Heart right ventricle (tissue), 16 donors: ENCODE measurements at regions not wholly inside any gene's neighbourhood (a gene's known extent, or its start where the extent isn't known, plus 50 kb on each side); places are given as distances from the start of the nearest gene placed in this dataset.

ENCODE experiments used
- ATAC-seq, 8 donors: fragments of 200-7000 bp; cut with Tn5 transposase; one replicate each; pipeline ENCODE4 v1.9.1; 2020; ENCODE audit warnings: mild to moderate bottlenecking in 8 of 8, moderate library complexity in 8 of 8, moderate number of reproducible peaks in 1 of 8
- DNase-seq, 2 donors: peaks; one replicate each; pipeline ENCODE4 v3.0.0-alpha.2; 2020
- H3K27ac ChIP-seq, 10 donors: fragments of 200-600 bp; sonication (generic) in 2 of 10; one replicate each; pipeline versions ENCODE4 v1.5.0 to v1.8.0; 2020 to 2022; ENCODE audit warnings: mild to moderate bottlenecking in 3 of 10
- H3K27me3 ChIP-seq, 7 donors: fragments of 200-600 bp; one replicate each; pipeline ENCODE4 v1.8.0; 2021 to 2022; ENCODE audit warnings: mild to moderate bottlenecking in 2 of 7
- H3K36me3 ChIP-seq, 9 donors: fragments of 200-600 bp; sonication (generic) in 1 of 9; one replicate each; pipeline versions ENCODE4 v1.5.0 to v1.8.0; 2020 to 2022; ENCODE audit warnings: mild to moderate bottlenecking in 2 of 9
- H3K4me1 ChIP-seq, 9 donors: fragments of 200-600 bp; sonication (generic) in 1 of 9; one replicate each; pipeline versions ENCODE4 v1.5.0 to v1.8.0; 2020 to 2022; ENCODE audit warnings: mild to moderate bottlenecking in 4 of 9
- H3K4me3 ChIP-seq, 10 donors: fragments of 200-600 bp; sonication (generic) in 2 of 10; one replicate each; pipeline versions ENCODE4 v1.5.0 to v1.8.0; 2020 to 2022; ENCODE audit warnings: mild to moderate bottlenecking in 7 of 10, moderate library complexity in 2 of 10
- H3K9me3 ChIP-seq, 11 donors: fragments of 200-600 bp in 10 of 11; sonication (generic) in 2 of 11; one replicate each; pipeline versions ENCODE4 v1.5.0 to v1.8.0; 2013 to 2022; ENCODE audit warnings: mild to moderate bottlenecking in 2 of 11, control low read depth in 1 of 11, moderate library complexity in 1 of 11
- WGBS, 2 donors: extraction: QIAGEN DNeasy Blood & Tissue Kit; methylation state at CpG; one replicate each; pipeline ENCODE4 v1.1.7; 2013; ENCODE audit warnings: inconsistent platforms in 1 of 2; 5-methylcytosine and 5-hydroxymethylcytosine counted together
- intact Hi-C, 10 donors: fragments of 100-400 bp; cut with DNase I; formaldehyde crosslinking; loops; one replicate each; pipeline versions ENCODE4 v1.11.1 to v1.14.2; 2022
- TF ChIP-seq, protein P1 (sequence below), 9 donors: fragments of 200-600 bp; sonication (generic) in 2 of 9; IDR thresholded peaks; one replicate each; pipeline versions ENCODE4 v1.5.0 to v1.8.0; 2021 to 2022; ENCODE audit warnings: antibody characterized with exemption in 9 of 9, mild to moderate bottlenecking in 5 of 9, moderate library complexity in 1 of 9
- donor health status: Arrhythmogenic right ventricular cardiomyopathy.
- donor health status: ischemic (EF 13 %, LVEDD 7.1; RV severe dilation, severe dysfunction).
- donor health status: healthy with polysubstance abuse.
- donor health status: DM: no; HTN: yes; CAD: no.
- donor health status: DM: no; HTN: no; CAD: no.
- donor health status: ischemic (EF 25% LVEDD 6.9; RV normal size, moderate dysfunction).
- donor health status: ischemic (EF 25% LVEDD 5.7; RV mildly dilated, moderate dysfunction).
- donor health status: healthy.
- donor health status: DM: yes; HTN: yes; CAD: no.
- donor health status: Ischemic cardiomyopathy.
- donor health status: ischemic (EF 35%, LVEDD 5.7; RV mildly dilated, moderate dysfunction).
- donor health status: nonischemic (EF 11% LVEDD 7.7; RV severe dilation, severe dysfunction).
- donor health status: DM: yes; HTN: yes; CAD: no.
- donor health status: PGD.
- donor health status: ischemic (EF 29% LVEDD 5.4; RV normal size, mild dysfunction).
- donor health status: nonischemic (EF 23%, LVEDD 6.1; RV moderate dilation, normal function).

DNA sequence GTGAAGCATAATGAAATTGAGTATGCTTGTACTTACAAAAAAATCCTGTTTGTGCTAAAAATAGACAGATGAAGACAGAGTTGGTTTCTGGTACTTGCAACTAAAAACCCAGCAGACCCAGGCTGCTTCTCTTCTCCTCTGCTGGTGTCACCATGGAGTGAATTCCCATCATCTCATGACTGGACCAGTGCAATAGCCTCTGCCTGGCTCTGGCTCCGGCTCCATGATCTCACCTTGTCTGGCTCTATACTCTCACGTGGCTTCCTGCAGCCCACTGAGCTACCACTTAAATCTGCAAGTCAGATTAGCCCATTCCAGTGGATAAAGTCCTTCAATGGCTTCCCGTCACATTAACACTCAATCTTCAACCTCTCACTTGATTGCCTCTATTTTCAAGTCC is 129.2 kb upstream of the CADPS start:
- intact Hi-C loops: no loop called here
- H3K27ac ChIP-seq: no peak overlapping the region
- DNase-seq (no peak), ATAC-seq (no peak)
- H3K4me1 ChIP-seq: no peaks in the 10 kb centered on the region
- no peaks in the 10 kb centered on the region for H3K27me3 ChIP-seq
- 62 to 78% methylated on average over 3 of the region's 3 CpGs for WGBS, 2 donors
- H3K9me3 ChIP-seq: peaks cover 0 to 16% (median 0%) of the 10 kb centered on the region in 11 donors
- no peak overlapping the region for H3K4me3 ChIP-seq
- TF ChIP-seq, protein P1, sequence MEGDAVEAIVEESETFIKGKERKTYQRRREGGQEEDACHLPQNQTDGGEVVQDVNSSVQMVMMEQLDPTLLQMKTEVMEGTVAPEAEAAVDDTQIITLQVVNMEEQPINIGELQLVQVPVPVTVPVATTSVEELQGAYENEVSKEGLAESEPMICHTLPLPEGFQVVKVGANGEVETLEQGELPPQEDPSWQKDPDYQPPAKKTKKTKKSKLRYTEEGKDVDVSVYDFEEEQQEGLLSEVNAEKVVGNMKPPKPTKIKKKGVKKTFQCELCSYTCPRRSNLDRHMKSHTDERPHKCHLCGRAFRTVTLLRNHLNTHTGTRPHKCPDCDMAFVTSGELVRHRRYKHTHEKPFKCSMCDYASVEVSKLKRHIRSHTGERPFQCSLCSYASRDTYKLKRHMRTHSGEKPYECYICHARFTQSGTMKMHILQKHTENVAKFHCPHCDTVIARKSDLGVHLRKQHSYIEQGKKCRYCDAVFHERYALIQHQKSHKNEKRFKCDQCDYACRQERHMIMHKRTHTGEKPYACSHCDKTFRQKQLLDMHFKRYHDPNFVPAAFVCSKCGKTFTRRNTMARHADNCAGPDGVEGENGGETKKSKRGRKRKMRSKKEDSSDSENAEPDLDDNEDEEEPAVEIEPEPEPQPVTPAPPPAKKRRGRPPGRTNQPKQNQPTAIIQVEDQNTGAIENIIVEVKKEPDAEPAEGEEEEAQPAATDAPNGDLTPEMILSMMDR (IDR thresholded peaks at IDR 0.05): no peak
- H3K36me3 ChIP-seq: no peaks in the 10 kb centered on the region

GRCh38 chr3:63015614-63016309 is 140.5 kb upstream of the CADPS start:
- TF ChIP-seq, protein P1 (IDR thresholded peaks at IDR 0.05): no peak
- no peak overlapping the region for H3K4me3 ChIP-seq
- ATAC-seq: no peak
- no peaks in the 10 kb centered on the region for H3K36me3 ChIP-seq
- no peaks in the 10 kb centered on the region for H3K27me3 ChIP-seq
- H3K9me3 ChIP-seq: peaks cover 0 to 6% (median 0%) of the 10 kb centered on the region in 11 donors
- DNase-seq: no peak
- WGBS, 2 donors: 73 to 77% methylated on average over 11 of the region's 11 CpGs
- H3K4me1 ChIP-seq: no peaks in the 10 kb centered on the region
- H3K27ac ChIP-seq: no peak overlapping the region
- intact Hi-C loops: no loop called here

- no peaks in the 10 kb centered on the region for H3K9me3 ChIP-seq
- WGBS, 2 donors: 55 to 74% methylated on average over 2 of the region's 2 CpGs
- TF ChIP-seq, protein P1 (IDR thresholded peaks at IDR 0.05): no peak
- intact Hi-C loops: no loop called here
- ATAC-seq (no peak), DNase-seq (no peak)
- H3K4me1 ChIP-seq: no peaks in the 10 kb centered on the region
- H3K27ac ChIP-seq: no peak overlapping the region
- no peaks in the 10 kb centered on the region for H3K27me3 ChIP-seq
- H3K4me3 ChIP-seq: no peak overlapping the region
- no peaks in the 10 kb centered on the region for H3K36me3 ChIP-seq
These were observed 146.9 kb upstream of the CADPS start for GRCh38 chr3:63022114-63022513.

GRCh38 chr3:63026722-63027121 is 151.5 kb upstream of the CADPS start:
- H3K36me3 ChIP-seq: no peaks in the 10 kb centered on the region
- no peak for ATAC-seq
- no peaks in the 10 kb centered on the region for H3K27me3 ChIP-seq
- H3K27ac ChIP-seq: no peak overlapping the region
- intact Hi-C loops: no loop called here
- H3K4me1 ChIP-seq: no peaks in the 10 kb centered on the region
- TF ChIP-seq, protein P1 (IDR thresholded peaks at IDR 0.05): no peak
- 68 to 83% methylated on average over 2 of the region's 2 CpGs for WGBS, 2 donors
- no peak overlapping the region for H3K4me3 ChIP-seq
- H3K9me3 ChIP-seq: peaks cover 0 to 12% (median 0%) of the 10 kb centered on the region in 11 donors
- no peak for DNase-seq
